B cell (primary cell): ENCODE measurements at regions not wholly inside any gene's neighbourhood (a gene's known extent, or its start where the extent isn't known, plus 50 kb on each side); places are given as distances from the start of the nearest gene placed in this dataset.

Experiments
- ATAC-seq: fragments of 200-7000 bp; cut with Tn5 transposase; one replicate; pipeline ENCODE4 v1.10.0; 2021; ENCODE audit warnings: low read depth, mild to moderate bottlenecking, moderate number of reproducible peaks, moderate library complexity
- CTCF ChIA-PET: fragments of 350-600 bp; sonication (Branson Sonifier 250); formaldehyde crosslinking; loops from one replicate; lab custom pipeline; 2021; ENCODE audit warnings: antibody characterized with exemption, inconsistent platforms; lab: Charles Lee
- POLR2A ChIA-PET: fragments of 350-600 bp; sonication (Branson Sonifier 250); formaldehyde crosslinking; loops from one replicate; lab custom pipeline; 2021; ENCODE audit warnings: antibody characterized with exemption; lab: Charles Lee
- DNase-seq: peaks from one replicate; pipeline ENCODE4 v3.0.0; 2013
- H2AFZ ChIP-seq: 2 replicates; pipeline ENCODE4 v1.6.1; 2012; ENCODE audit warnings: mild to moderate bottlenecking, low read depth, low read length; ENCODE audit not compliant: insufficient read depth, poor library complexity, severe bottlenecking
- H3K27ac ChIP-seq, 2 donors: 1 replicate in 1 of 2; 2 replicates in 1 of 2; pipeline ENCODE4 v1.5.1; 2012 to 2013; ENCODE audit warnings: low read length in 2 of 2, mild to moderate bottlenecking in 2 of 2, moderate library complexity in 1 of 2
- H3K27me3 ChIP-seq, 4 experiments: fragments of 200-600 bp in 1 of 4; sonication (generic) in 1 of 4; replicated peaks in 1 of 4; 1 replicate in 2 of 4; 2 replicates in 2 of 4; pipeline versions ENCODE4 v1.6.1 to v1.7.0; 2013 to 2016; ENCODE audit warnings: low read length in 3 of 4, mild to moderate bottlenecking in 2 of 4, mixed read lengths in 1 of 4, moderate library complexity in 1 of 4; ENCODE audit not compliant: insufficient read depth in 4 of 4, control insufficient read depth in 3 of 4; ENCODE audit errors: control extremely low read depth in 1 of 4
- H3K36me3 ChIP-seq, 2 experiments: replicated peaks in 1 of 2; 1 replicate in 1 of 2; 2 replicates in 1 of 2; pipeline versions ENCODE4 v1.6.1 to v1.7.1; 2013; ENCODE audit warnings: low read length in 1 of 2; ENCODE audit not compliant: insufficient read depth in 2 of 2, control insufficient read depth in 1 of 2; ENCODE audit errors: control extremely low read depth in 1 of 2, extremely low read depth in 1 of 2
- H3K4me1 ChIP-seq, 2 donors: fragments of 200-600 bp in 1 of 2; sonication (generic) in 1 of 2; 1 replicate in 1 of 2; 2 replicates in 1 of 2; pipeline versions ENCODE4 v1.5.1 to v1.6.1; 2013 to 2017; ENCODE audit warnings: low read length in 2 of 2; ENCODE audit not compliant: control insufficient read depth in 2 of 2, insufficient read depth in 2 of 2
- H3K4me2 ChIP-seq: replicated peaks from 2 replicates; pipeline ENCODE3; 2012; ENCODE audit warnings: mild to moderate bottlenecking, low read depth, low read length; ENCODE audit not compliant: poor library complexity, severe bottlenecking
- H3K4me3 ChIP-seq, 5 experiments: fragments of 200-600 bp in 1 of 5; sonication (generic) in 1 of 5; 1 replicate in 3 of 5; 2 replicates in 2 of 5; pipeline versions ENCODE4 v1.5.1 to v1.7.0; 2011 to 2016; ENCODE audit warnings: low read length in 4 of 5, mild to moderate bottlenecking in 4 of 5, low read depth in 2 of 5, control low read depth in 1 of 5, moderate library complexity in 1 of 5; ENCODE audit not compliant: insufficient read depth in 1 of 5; ENCODE audit errors: control extremely low read depth in 1 of 5, extremely low read depth in 1 of 5
- H3K79me2 ChIP-seq: fragments of 200-600 bp; sonication (generic); one replicate; pipeline ENCODE4 v1.6.0; 2016; ENCODE audit warnings: low read length; ENCODE audit not compliant: control insufficient read depth, insufficient read depth
- H3K9ac ChIP-seq: fragments of 200-600 bp; sonication (generic); 2 replicates; pipeline ENCODE4 v1.6.1; 2017; ENCODE audit warnings: mild to moderate bottlenecking, low read length, moderate library complexity
- H3K9me3 ChIP-seq, 3 donors: one replicate each; pipeline versions ENCODE4 v1.6.1 to v1.7.1; 2013; ENCODE audit warnings: low read length in 2 of 3; ENCODE audit not compliant: control insufficient read depth in 2 of 3, insufficient read depth in 1 of 3; ENCODE audit errors: control extremely low read depth in 1 of 3
- H4K20me1 ChIP-seq: 2 replicates; pipeline ENCODE4 v1.6.0; 2012; ENCODE audit warnings: mild to moderate bottlenecking, low read length; ENCODE audit not compliant: insufficient read depth, control insufficient read depth, poor library complexity, severe bottlenecking
- H3K27ac Mint-ChIP-seq: one replicate; pipeline ENCODE4 v1.8.0; 2021; ENCODE audit warnings: mixed read lengths
- H3K27me3 Mint-ChIP-seq: one replicate; pipeline ENCODE4 v1.8.0; 2021; ENCODE audit warnings: mixed read lengths
- H3K4me1 Mint-ChIP-seq: one replicate; pipeline ENCODE4 v1.8.0; 2021; ENCODE audit warnings: mixed read lengths
- H3K4me3 Mint-ChIP-seq: one replicate; pipeline ENCODE4 v1.8.0; 2021; ENCODE audit warnings: mixed read lengths
- H3K9me3 Mint-ChIP-seq: one replicate; pipeline ENCODE4 v1.8.0; 2022; ENCODE audit warnings: mixed read lengths; ENCODE audit not compliant: insufficient read depth
- EZH2 ChIP-seq: IDR thresholded peaks from 2 replicates; pipeline ENCODE4 v1.6.1; 2012; ENCODE audit warnings: borderline replicate concordance, low read depth, mild to moderate bottlenecking, moderate library complexity, low read length; ENCODE audit not compliant: insufficient read depth, poor library complexity, severe bottlenecking
- WGBS: methylation state at CpG from one replicate; pipeline ENCODE4 v1.1.5; 2013; ENCODE audit warnings: missing lambda C conversion rate; ENCODE audit not compliant: insufficient coverage; 5-methylcytosine and 5-hydroxymethylcytosine counted together
- intact Hi-C: fragments of 100-400 bp; cut with micrococcal nuclease; formaldehyde crosslinking; loops from one replicate; pipeline ENCODE4 v1.10.0; 2022
- TF ChIP-seq, protein P1 (sequence below): fragments of 200-600 bp; IDR thresholded peaks from one replicate; pipeline ENCODE4 v1.8.0; 2022; ENCODE audit warnings: antibody characterized with exemption, mild to moderate bottlenecking

DNA sequence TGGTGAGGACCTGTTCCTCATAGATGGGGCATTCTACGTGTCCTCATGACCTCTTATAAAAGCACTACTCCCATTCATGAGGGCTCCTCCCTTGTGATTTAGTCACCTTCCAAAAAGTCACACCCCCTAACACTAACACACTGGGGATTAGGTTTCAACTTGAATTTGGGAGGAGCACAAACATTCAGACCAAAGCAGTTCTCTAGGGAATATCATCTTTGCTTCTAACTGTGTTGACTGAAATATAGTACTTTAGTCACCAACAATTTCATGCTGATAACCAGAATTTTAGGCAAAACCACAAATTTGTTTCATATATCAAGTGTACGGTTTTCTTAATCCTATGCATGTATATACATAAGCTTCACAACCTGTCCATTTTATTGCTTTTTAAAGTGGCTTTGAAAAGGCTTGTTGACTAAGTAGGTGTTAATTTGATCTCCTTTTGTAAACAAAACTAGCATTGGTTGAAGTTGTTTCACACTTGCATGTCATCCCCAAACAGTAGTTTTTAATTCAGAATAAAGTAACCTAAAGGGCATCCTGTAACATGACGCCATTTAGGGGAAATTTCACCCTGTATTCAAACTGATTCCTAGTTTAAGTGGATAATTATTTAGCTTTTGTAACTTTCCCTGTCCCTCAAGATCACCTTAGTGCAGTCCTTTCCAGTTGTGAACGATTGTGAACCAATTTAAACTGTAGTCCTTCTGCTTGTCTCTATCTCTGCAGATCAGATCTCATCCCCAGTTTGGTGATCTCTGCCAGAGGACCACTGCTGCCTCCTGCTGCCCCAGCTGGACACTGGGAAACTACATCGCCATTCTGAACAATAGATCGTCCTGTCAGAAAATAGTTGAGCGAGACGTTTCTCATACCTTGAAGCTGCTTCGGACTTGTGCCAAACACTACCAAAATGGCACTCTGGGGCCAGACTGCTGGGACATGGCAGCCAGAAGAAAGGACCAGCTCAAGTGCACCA lies 141.1 kb downstream of the TLR5 start:
- TF ChIP-seq EZH2, result no peak
- TF ChIP-seq, protein P1, sequence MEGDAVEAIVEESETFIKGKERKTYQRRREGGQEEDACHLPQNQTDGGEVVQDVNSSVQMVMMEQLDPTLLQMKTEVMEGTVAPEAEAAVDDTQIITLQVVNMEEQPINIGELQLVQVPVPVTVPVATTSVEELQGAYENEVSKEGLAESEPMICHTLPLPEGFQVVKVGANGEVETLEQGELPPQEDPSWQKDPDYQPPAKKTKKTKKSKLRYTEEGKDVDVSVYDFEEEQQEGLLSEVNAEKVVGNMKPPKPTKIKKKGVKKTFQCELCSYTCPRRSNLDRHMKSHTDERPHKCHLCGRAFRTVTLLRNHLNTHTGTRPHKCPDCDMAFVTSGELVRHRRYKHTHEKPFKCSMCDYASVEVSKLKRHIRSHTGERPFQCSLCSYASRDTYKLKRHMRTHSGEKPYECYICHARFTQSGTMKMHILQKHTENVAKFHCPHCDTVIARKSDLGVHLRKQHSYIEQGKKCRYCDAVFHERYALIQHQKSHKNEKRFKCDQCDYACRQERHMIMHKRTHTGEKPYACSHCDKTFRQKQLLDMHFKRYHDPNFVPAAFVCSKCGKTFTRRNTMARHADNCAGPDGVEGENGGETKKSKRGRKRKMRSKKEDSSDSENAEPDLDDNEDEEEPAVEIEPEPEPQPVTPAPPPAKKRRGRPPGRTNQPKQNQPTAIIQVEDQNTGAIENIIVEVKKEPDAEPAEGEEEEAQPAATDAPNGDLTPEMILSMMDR, result no peak
- Histone ChIP-seq H3K27ac (no peak overlapping the region), H3K27me3 (no peaks in the 10 kb centered on the region), H3K4me2 (no peak overlapping the region), H3K36me3 (peaks cover 1 to 22% of the 10 kb centered on the region in 2 experiments), H4K20me1 (no peaks in the 10 kb centered on the region), H2AFZ (no peak overlapping the region), H3K79me2 (no peaks in the 10 kb centered on the region), H3K9me3 (no peaks in the 10 kb centered on the region), H3K9ac (no peak overlapping the region), H3K4me1 (no peaks in the 10 kb centered on the region), H3K4me3 (no peak overlapping the region)
- no peaks in the 10 kb centered on the region for H3K27me3 Mint-ChIP-seq
- H3K27ac Mint-ChIP-seq, result no peak overlapping the region
- no peaks in the 10 kb centered on the region for H3K4me1 Mint-ChIP-seq
- DNase-seq (no peak), ATAC-seq (no peak)
- POLR2A ChIA-PET, result no interaction called here
- no peaks in the 10 kb centered on the region for H3K9me3 Mint-ChIP-seq
- 97% methylated on average over 7 of the region's 9 CpGs for WGBS
- intact Hi-C loops, result no loop called here
- no peak overlapping the region for H3K4me3 Mint-ChIP-seq
- CTCF ChIA-PET, result interaction anchor here (0.9 to 1.4 kb wide), 3 partner anchors 263 to 536 kb away, joined by 3 to 4 read pairs (median 3); partner anchors contain the start of gene FAM177B

DNA sequence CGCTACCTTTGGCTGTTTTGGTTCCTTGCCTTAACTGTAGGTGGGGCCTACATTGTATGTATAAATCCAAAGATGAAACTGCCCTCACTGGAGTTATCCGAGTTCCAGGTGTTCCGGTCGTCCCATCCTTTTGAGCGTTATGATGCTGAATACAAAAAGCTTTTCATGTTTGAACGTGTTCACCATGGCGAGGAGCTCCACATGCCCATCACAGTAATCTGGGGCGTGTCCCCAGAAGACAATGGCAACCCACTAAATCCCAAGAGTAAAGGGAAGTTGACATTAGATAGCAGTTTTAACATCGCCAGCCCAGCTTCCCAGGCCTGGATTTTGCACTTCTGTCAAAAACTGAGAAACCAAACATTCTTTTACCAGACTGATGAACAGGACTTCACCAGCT lies 139.5 kb downstream of the TLR5 start:
- Histone ChIP-seq H4K20me1 (no peaks in the 10 kb centered on the region), H3K4me3 (no peak overlapping the region), H3K36me3 (peaks cover 1 to 22% of the 10 kb centered on the region in 2 experiments), H3K27ac (no peak overlapping the region), H3K4me2 (no peak overlapping the region), H3K4me1 (no peaks in the 10 kb centered on the region), H2AFZ (no peak overlapping the region), H3K79me2 (no peaks in the 10 kb centered on the region), H3K27me3 (no peaks in the 10 kb centered on the region), H3K9me3 (no peaks in the 10 kb centered on the region), H3K9ac (no peak overlapping the region)
- Mint-ChIP-seq H3K4me3 (no peak overlapping the region), H3K4me1 (no peaks in the 10 kb centered on the region), H3K27ac (no peak overlapping the region), H3K27me3 (no peaks in the 10 kb centered on the region), H3K9me3 (no peaks in the 10 kb centered on the region)
- intact Hi-C loops, result no loop called here
- DNase-seq, result no peak
- POLR2A ChIA-PET, result no interaction called here
- no peak for TF ChIP-seq EZH2
- TF ChIP-seq, protein P1, result no peak
- ATAC-seq, result no peak
- 90% methylated on average over 8 of the region's 9 CpGs for WGBS
- CTCF ChIA-PET, result no interaction called here
